ENCODE measurements at regions not wholly inside any gene's neighbourhood (a gene's known extent, or its start where the extent isn't known, plus 50 kb on each side); places are given as distances from the start of the nearest gene placed in this dataset.
"Not testable (repeated sequence)": the region's sequence is repeated elsewhere in the genome, so short reads cannot be mapped to it uniquely, and the experiment has no call there.

GRCh38 chr4:175033162-175033561 is 115.0 kb downstream of the ADAM29 start:
- DNase-seq: no peak

DNA sequence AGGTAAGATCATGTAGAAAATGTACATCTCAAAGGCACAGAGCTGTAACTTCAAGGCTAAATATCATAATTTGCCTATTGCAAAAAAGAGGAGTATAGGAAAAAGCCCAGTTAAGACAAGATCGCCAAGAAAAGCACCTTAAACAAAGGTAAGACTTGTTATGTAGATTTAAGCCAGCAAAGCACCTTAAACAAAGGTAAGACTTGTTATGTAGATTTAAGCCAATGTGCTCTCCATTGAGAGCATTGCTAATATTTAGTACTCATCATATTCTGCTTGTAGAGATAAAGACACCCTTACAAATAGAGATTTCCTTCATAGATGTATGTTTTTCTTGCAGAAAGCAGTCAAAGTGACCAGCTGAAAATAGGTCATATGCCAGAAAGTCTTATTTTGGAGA is 115.8 kb downstream of the ADAM29 start:
- no peak for DNase-seq

DNA sequence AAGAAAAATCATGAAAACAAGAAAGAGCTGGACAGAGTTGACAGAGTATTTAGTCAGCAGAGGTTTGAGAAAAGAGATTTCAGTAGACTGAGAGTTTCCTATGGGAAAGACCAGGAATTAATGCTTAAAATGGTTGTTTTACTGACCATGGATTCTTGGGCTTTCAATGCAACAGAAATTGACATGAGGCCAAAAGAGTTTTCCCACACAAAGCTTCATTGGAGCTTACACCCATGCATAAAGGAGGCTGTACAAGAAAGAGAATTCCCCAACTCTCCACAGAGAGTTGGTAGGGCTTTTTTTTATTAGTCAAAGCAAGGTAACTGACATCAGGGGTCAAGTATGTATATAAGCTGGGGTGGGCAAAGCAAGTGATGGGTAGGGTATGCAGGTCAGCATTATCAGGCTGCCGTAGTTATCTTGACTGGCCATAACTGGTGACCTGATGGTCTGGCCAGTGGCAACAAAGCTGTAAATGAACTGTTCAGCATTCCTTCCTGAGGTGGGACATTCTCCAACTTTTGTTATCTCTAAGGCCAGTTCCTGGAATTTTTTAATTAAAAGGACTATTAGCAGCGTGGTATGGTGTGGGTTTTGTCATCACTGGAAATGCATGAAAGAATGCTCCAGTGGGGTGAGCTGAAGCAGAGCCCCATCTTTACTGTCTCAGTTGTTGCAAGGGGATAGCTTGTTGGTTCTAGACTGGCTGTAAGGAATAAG is 117.0 kb downstream of the ADAM29 start:
- no peak for DNase-seq

DNA sequence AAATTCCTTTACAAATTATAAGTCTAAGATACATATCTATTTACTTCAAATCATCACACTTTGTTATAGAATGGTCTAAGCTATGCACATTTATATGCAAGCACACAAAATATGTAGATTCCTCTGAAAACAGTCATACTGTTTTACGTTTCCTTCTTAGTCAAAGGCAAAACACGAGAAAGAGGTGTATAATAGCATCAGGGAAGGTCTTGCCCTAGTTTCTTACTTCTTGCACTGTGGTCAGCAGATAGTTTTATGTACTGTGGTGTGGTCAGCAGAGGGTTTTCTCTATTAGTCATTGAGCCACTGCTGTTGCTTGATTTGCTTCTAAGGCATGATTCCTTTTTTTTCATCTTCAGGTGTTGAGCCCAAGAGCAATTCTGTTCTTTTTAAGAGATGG is 117.7 kb downstream of the ADAM29 start:
- DNase-seq: no peak

GRCh38 chr4:175048111-175048784 is 130.1 kb downstream of the ADAM29 start:
- DNase-seq: no peak

- DNase-seq: no peak
Observed at GRCh38 chr4:175048906-175049305, 130.7 kb downstream of the ADAM29 start.

GRCh38 chr4:175051974-175052373 is 133.8 kb downstream of the ADAM29 start:
- DNase-seq: no peak

DNA sequence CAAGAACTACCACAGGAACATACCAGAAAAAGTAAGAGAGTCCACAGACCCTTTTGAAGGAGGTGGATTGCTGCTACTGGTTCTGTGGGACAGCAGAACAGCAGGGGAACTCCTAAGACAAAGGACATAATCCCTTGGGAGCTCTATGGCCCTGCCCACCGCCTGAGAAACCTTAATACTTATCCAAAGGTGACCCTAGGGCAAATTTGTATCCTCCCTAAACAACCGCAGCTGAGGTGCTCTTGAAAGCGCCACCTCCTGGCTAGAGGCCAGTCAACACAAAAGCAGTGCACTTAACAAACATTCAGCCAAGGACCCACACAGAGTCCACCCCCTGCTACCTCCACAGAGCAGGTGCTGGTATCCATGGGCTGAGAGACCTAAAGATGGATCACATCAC is 136.8 kb downstream of the ADAM29 start:
- DNase-seq: no peak

DNA sequence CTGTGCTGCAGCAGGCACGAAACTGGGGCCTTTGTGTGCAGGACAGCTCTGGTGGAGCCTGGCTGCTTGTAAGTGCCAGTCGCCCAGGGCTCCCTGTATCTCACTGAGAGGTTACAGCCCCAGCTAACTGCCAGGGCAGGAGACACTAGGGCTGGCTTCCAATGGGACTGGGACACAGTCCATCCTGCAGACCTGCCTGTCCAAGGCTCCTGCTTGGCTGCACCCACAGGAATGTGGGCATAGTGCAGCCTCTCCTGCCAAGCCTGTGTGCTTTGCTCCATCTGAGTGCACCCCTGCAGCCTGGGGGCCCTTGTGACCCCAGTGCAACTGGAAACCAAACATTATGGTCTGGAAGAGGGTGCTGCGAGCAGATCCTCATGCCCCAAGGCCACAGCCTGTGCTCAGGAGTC is 144.0 kb downstream of the ADAM29 start:
- DNase-seq: no peak

DNA sequence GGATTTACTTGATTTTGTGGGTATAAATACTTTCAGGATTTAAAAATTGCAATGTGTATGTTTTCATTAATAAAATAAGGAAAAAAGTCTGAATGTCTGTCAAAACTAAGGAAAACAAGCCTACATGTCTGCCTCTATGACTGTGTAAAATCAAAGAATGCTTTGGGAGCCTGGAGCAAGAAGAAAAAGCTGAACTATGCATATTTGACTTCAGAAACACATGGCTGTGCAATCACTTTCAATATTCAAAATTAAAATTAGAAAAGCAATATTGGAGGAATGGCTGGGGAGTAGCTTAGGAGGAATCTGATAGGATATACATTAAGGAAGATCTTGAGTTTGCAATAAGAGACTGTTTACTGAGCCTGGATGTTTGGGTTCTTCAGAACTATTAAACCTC is 147.1 kb downstream of the ADAM29 start:
- no peak for DNase-seq

DNA sequence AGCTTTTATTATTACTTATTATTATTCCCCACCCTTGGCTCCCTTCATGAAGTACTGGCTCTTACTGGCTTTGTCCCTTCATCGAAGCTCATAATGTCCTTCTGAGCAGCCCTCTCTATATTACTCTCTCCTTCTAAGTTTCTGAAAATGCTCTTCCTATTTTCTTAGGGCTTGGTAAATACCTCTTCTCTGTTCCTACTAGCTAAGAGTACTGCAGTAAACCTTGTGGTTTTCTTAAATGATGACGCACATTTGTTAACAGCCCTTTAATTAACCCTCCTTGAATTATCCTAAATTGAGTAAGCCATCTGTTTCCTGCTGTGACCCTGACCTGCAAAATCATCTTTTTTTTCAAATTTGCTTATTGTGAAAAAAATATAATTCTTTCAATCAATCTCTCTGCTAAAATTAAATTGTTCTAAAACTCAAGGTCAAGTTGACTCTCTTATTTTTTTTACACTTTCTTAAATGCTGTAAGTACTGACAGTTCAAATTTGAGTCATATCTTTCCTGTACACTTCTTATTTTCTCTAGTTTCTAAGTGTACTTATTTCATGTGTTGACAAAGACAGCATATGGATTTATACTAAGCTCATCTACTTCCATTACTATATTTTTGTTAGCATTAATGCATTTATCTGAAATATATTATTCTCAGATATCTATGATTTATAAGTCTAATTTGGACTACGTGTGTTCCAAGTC is 148.9 kb downstream of the ADAM29 start:
- DNase-seq: no peak

DNA sequence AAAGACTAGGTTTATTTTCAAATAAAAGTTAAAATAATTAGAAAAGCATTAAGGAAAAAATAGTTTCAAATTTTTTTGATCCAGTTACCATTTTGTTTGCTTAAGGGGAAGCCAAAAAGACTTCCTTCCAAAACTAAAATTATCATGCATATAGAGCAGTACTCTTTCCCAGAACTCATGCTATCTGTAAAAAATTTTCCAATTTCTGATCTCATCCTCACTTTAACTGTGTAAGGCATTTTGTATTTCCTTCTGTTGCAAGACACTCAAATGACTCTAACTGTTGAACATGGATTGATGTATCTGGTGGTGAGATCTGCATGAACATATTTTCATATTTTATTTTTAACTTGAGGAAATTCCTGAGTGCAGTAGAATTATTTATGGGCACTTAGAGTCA is 150.1 kb downstream of the ADAM29 start:
- DNase-seq: no peak

- no peak for DNase-seq
Observed at GRCh38 chr4:175070444-175070843, 152.3 kb downstream of the ADAM29 start.

GRCh38 chr4:175071123-175071522 is 153.0 kb downstream of the ADAM29 start:
- DNase-seq: no peak

GRCh38 chr4:175087145-175087544 is 169.0 kb downstream of the ADAM29 start:
- no peak for DNase-seq

DNA sequence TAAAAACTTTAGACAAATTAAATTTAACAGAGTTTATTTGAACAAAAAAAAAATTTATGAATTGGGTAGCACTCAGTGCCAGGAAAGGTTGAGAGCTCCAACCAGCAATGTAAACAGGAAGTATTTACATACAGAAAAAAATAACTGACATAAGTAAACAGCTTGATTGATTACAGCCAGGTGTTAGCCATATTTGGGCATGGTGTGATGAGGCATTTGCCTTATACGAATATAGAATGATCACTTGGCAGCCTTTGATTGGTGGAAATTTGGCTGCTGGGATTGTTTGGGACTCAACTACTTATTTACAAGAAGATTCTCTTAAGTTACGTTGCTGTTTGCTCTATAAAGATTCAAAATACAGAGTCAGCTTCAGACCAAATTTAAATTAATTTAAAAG is 172.0 kb downstream of the ADAM29 start:
- no peak for DNase-seq

DNA sequence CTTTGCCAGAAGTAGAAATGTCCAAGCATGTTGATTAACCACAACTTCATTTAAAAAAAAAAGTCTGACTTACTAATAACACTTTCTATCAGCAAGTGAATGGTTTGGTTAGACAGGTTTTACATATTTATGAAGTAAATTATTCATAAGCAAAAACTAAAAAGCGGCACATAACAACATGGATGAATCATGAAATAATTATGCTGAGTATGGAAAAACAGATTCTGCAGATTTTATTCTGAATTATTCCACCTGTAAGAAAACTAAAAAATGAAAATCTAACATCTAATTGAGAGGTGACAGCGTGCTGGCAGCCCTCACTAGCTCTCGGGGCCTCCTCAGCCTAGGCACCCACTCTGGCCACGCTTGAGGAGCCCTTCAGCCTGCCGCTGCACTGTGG is 173.5 kb downstream of the ADAM29 start:
- no peak for DNase-seq

DNA sequence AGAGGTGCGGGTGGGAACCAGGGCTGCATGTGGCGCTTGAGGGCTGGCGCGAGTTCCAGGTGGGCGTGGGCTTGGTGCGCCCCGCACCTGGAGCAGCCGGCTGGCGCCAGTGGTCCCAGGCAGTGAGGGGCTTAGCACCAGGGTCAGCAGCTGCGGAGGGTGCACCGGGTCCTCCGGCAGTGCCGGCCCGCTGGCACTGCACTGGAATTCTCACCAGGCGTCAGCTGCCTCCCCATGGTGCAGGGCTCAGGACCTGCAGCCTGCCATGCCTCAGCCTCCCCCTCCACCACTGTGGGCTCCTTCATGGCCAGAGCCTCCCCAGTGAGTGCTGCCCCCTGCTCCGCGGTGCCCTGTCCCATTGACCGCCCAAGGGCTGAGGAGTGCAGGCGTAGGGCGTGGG is 174.0 kb downstream of the ADAM29 start:
- DNase-seq: no peak

DNA sequence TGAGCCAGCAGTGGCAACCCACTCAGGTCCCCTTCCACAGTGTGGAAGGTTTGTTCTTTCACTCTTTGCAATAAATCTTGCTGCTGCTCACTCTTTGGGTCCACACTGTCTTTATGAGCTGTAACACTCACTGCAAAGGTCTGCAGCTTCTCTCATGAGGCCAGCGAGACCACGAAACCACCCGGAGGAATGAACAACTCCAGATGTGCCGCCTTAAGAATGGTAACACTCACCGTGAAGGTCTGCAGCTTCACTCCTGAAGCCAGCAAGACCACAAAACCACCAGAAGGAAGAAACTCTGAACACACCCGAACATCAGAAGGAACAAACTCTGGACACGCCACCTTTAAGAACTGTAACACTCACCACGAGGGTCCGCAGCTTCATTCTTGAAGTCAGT is 174.9 kb downstream of the ADAM29 start:
- not testable (repeated sequence) for DNase-seq

DNA sequence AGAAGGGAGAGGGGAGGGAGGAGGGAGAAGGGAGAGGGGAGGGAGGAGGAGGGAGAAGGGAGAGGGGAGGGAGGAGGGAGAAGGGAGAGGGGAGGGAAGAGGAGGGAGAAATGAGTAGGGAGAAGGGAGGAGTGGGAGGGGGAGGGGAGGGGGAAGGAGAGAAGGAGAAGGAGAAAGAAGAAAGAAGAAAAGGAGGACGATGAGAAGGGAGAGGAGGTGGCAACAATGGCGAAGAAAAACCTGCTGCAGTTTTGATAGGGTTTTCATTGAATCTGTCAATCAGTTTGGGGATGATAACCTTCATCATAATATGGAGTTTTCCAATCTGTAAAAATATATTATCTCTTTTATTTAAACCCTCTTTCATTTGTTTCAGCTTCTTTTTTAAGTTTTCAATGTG is 185.2 kb downstream of the ADAM29 start:
- no peak for DNase-seq

- no peak for DNase-seq
Observed at GRCh38 chr4:175106301-175106700, 188.1 kb downstream of the ADAM29 start.

DNA sequence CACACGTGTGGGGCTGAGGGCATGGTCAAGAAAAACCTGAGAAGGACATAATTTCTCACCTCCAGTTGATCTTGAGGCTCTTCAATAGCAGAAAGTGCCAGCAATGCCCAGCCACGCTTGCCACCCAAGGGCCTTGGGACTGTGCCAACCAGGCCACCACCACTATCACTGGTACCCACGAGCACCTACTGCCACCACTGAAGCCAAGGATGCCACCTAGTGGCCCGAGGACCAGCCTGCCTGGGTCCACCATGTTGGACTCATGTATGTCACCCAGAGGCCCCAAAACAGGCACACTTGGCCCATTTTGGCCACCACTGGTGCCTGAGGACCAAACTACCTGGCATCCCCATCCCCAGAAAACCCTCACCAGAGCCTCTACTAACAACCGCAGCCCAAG is 191.8 kb downstream of the ADAM29 start:
- DNase-seq: no peak

GRCh38 chr4:175125410-175126068 is 207.4 kb downstream of the ADAM29 start:
- no peak for DNase-seq

- no peak for DNase-seq
Observed at GRCh38 chr4:175127314-175127713, 209.2 kb downstream of the ADAM29 start.

Data from NCI-H526 treated with DMSO at 0.1 percent for 48 hours (cell line).